Motor neuron (in vitro differentiated cells): ENCODE measurements at regions not wholly inside any gene's neighbourhood (a gene's known extent, or its start where the extent isn't known, plus 50 kb on each side); places are given as distances from the start of the nearest gene placed in this dataset.
"Not testable (repeated sequence)": the region's sequence is repeated elsewhere in the genome, so short reads cannot be mapped to it uniquely, and the experiment has no call there.

Experiments used
- ATAC-seq, 8 experiments: fragments of 200-7000 bp; cut with Tn5 transposase; replicated peaks in 6 of 8; 2 replicates each; pipeline ENCODE4 v1.8.0; 2021; ENCODE audit warnings: mild to moderate bottlenecking in 8 of 8, moderate library complexity in 8 of 8
- H3K27ac ChIP-seq, 2 donors: fragments of 250-450 bp; sonication (Bioruptor Pico); 2 replicates each; pipeline ENCODE4 v1.9.0; 2021; ENCODE audit warnings: antibody characterized with exemption in 2 of 2, mild to moderate bottlenecking in 2 of 2, moderate library complexity in 1 of 2
- H3K4me1 ChIP-seq, 2 donors: fragments of 250-450 bp; sonication (Bioruptor Pico); replicated peaks in 1 of 2; 2 replicates each; pipeline ENCODE4 v1.6.1; 2021; ENCODE audit warnings: antibody characterized with exemption in 2 of 2, mild to moderate bottlenecking in 2 of 2, moderate library complexity in 1 of 2
- H3K4me3 ChIP-seq, 5 donors: fragments of 250-450 bp; sonication (Bioruptor Pico); 2 replicates each; pipeline ENCODE4 v1.9.0; 2021; ENCODE audit warnings: antibody characterized with exemption in 5 of 5, mild to moderate bottlenecking in 5 of 5, moderate library complexity in 4 of 5
- WGBS, 10 experiments: fragments of 450-650 bp; shearing (Covaris generic); methylation state at CpG; one replicate each; pipeline ENCODE4 v1.0.0; 2022; 5-methylcytosine and 5-hydroxymethylcytosine counted together
- in situ Hi-C, 9 experiments: fragments of 400-800 bp; cut with MboI; loops; one replicate each; pipeline ENCODE4 v1.15.0; 2021; ENCODE audit warnings: low sequenced_read_pairs in 9 of 9, low pct_unique_long_range_greater_than_20kb in 2 of 9; ENCODE audit not compliant: unreplicated experiment in 9 of 9

GRCh38 chr10:23804125-23804524, 365.2 kb downstream of the OTUD1 start:
- 0 to 100% (median 73%) methylated on average over 1 to 2 of the region's 2 CpGs; no CpG with 5 or more reads in 2 of the 10 experiments for WGBS, 10 experiments
- in situ Hi-C loops: no loop called here
- Histone ChIP-seq H3K4me3 (no peak overlapping the region), H3K4me1 (no peaks in the 10 kb centered on the region), H3K27ac (no peak overlapping the region)
- ATAC-seq: no peak

DNA sequence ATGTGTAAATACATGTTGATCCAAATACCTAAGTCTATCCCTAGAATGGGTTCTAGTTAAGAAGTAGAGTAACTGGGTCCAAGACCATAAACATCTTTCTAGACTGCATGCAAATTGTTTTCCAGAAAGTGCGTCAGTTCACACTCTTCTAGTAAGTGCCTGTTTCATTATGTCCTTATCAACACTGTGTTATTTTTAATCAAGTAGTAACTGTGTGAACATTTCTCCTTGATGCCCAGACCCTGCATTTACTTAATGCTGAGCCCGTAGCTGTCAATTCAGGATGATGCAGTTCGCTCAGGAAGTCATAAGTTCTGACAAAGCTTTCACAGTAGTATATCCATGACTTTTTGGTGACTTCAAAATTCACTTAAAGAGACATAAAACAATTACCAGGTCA, 374.8 kb downstream of the OTUD1 start:
- Histone ChIP-seq H3K4me3 (no peak overlapping the region), H3K4me1 (peaks cover 4 to 8% of the 10 kb centered on the region in 2 donors), H3K27ac (no peak overlapping the region)
- in situ Hi-C loops: no loop called here
- 0 to 100% (median 58%) methylated on average over 1 to 3 of the region's 3 CpGs; no CpG with 5 or more reads in 2 of the 10 experiments for whole genome bisulfite sequencing, 10 experiments
- no peak for ATAC-seq

- in situ Hi-C loops: no loop called here
- H3K27ac ChIP-seq: no peak overlapping the region
- H3K4me1 ChIP-seq: peaks cover 5 to 8% of the 10 kb centered on the region in 2 donors
- ATAC-seq: no peak
- no peak overlapping the region for H3K4me3 ChIP-seq
- WGBS, 10 experiments: 0 to 62% (median 43%) methylated on average over 2 to 3 of the region's 3 CpGs; no CpG with 5 or more reads in 5 of the 10 experiments
Observed at GRCh38 chr10:23818484-23818883, 379.6 kb downstream of the OTUD1 start.

GRCh38 chr10:23820792-23821191, 381.9 kb downstream of the OTUD1 start:
- ATAC-seq: no peak
- H3K4me1 ChIP-seq: peaks cover 2 to 5% of the 10 kb centered on the region in 2 donors
- no peak overlapping the region for H3K4me3 ChIP-seq
- no peak overlapping the region for H3K27ac ChIP-seq
- in situ Hi-C loops: no loop called here
- 6 to 100% (median 56%) methylated on average over 1 to 3 of the region's 3 CpGs; no CpG with 5 or more reads in 2 of the 10 experiments for WGBS, 10 experiments

DNA sequence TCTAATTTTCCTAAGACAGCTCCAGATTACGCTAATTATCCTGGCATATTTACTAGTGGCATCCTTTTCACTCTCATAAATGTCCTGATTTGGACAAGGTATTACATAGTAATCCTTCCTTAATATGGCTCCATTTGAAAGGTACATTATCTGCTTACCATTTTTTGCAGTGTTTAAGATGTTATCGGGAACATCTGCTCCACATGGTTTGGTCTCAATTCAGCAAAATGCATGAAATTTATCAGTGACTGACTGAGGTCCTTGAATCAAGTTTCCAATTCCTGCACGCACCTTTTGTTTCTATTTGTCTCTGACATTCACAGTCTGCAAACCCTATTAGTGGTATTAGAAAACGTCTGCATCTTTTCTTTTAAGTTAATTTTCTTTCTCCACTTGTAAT, 384.1 kb upstream of the KIAA1217 start:
- ATAC-seq: no peak
- Histone ChIP-seq H3K4me1 (no peaks in the 10 kb centered on the region), H3K4me3 (no peak overlapping the region), H3K27ac (no peak overlapping the region)
- 14 to 86% (median 41%) methylated on average over 2 to 4 of the region's 4 CpGs for WGBS, 10 experiments
- in situ Hi-C loops: no loop called here

DNA sequence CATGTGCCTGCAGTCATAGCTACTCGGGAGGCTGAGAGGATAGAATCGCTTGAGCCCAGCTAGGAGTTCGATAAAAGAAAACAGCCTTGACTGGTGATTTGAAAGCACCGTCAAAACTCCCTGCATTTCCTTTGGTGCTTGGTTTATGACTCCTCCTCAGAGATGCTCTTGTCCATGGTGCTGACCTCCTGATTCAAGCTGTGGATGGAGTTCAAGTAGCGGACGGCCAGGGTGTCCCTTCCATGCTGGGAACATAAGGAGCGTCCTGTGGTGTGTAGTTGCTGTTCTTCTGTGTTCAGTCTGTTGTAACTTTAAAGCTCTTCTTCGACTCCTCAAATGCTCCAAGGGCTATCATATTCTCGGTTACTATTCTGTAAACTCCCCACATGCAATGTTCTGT, 382.5 kb upstream of the KIAA1217 start:
- ATAC-seq: peak in 4 of 8 experiments; percentile 29 to 72 (median 68)
- no peaks in the 10 kb centered on the region for H3K4me1 ChIP-seq
- H3K4me3 ChIP-seq: no peak overlapping the region
- H3K27ac ChIP-seq: no peak overlapping the region
- 0 to 83% (median 40%) methylated on average over 1 to 9 of the region's 9 CpGs; no CpG with 5 or more reads in 1 of the 10 experiments for WGBS, 10 experiments
- in situ Hi-C loops: no loop called here

- Histone ChIP-seq H3K4me3 (no peak overlapping the region), H3K27ac (no peak overlapping the region), H3K4me1 (no peaks in the 10 kb centered on the region)
- in situ Hi-C loops: no loop called here
- 10 to 100% (median 100%) methylated on average over 1 to 2 of the region's 2 CpGs; no CpG with 5 or more reads in 1 of the 10 experiments for WGBS, 10 experiments
- ATAC-seq: no peak
Observed at GRCh38 chr10:23829556-23829955, 379.4 kb upstream of the KIAA1217 start.

- Histone ChIP-seq H3K4me1 (no peaks in the 10 kb centered on the region), H3K27ac (no peak overlapping the region), H3K4me3 (no peak overlapping the region)
- no peak for ATAC-seq
- in situ Hi-C loops: no loop called here
Observed at GRCh38 chr10:23834091-23834490, 374.8 kb upstream of the KIAA1217 start.

GRCh38 chr10:23850631-23851030, 358.3 kb upstream of the KIAA1217 start:
- Histone ChIP-seq H3K4me3 (no peak overlapping the region), H3K27ac (no peak overlapping the region), H3K4me1 (no peaks in the 10 kb centered on the region)
- in situ Hi-C loops: no loop called here
- WGBS, 10 experiments: 29 to 33% methylated on average over 2 of the region's 2 CpGs; no CpG with 5 or more reads in 8 of the 10 experiments
- ATAC-seq: no peak

DNA sequence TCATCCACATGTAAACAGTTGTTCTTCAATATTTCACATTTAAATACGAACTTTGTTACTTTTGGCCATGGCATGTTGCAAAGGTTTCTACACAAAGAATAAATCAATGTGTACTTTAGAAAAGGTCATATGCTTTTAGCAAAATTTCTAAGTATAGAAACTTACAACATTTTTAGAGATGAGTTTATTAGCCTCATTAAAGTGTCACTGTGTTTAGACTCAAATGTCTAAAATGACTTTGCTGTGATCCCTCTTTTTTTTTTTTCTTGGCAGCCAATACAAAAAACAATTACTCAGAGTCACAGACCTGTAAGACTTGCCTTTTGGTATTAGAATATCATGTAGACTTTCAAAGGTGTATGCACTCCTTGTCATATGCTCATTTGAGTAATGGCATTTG, 349.3 kb upstream of the KIAA1217 start:
- in situ Hi-C loops: no loop called here
- ATAC-seq: no peak
- 0 to 100% (median 60%) methylated on average over 1 of the region's 1 CpG; no CpG with 5 or more reads in 3 of the 10 experiments for WGBS, 10 experiments
- no peak overlapping the region for H3K4me3 ChIP-seq
- no peaks in the 10 kb centered on the region for H3K4me1 ChIP-seq
- H3K27ac ChIP-seq: no peak overlapping the region

DNA sequence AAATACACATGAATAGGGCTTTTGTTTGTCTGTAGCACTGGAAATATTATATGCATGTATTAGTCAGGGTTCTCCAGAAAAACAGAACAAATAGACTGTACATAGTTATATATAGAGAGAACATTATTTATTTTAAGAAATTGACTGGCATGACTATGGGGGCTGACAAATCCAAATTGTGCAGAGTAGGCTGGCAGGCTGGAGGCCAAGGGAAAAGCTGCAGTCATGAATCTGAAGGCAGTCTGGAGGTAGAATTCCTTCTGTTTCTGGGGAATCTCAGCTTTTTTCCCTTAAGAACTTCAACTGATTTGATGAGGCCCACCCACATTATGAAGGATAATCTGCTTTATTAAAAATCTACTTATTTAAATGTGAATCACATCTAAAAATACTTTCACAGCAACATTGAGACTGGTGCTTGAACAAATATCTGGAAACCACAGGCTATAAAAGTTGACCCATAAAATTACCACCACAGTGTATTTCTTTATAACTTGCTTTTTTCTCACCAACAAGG, 344.2 kb upstream of the KIAA1217 start:
- H3K4me1 ChIP-seq: peaks cover 3 to 5% of the 10 kb centered on the region in 2 donors
- H3K4me3 ChIP-seq: no peak overlapping the region
- in situ Hi-C loops: no loop called here
- ATAC-seq: no peak
- no peak overlapping the region for H3K27ac ChIP-seq

- H3K27ac ChIP-seq, in situ Hi-C loops, ATAC-seq, H3K4me3 ChIP-seq: not testable (repeated sequence)
- peaks cover 3 to 11% of the 10 kb centered on the region in 2 donors for H3K4me1 ChIP-seq
- no CpG with 5 or more reads among the region's 5 CpGs for WGBS, 10 experiments
Observed at GRCh38 chr10:23866985-23867384, 342.0 kb upstream of the KIAA1217 start.

GRCh38 chr10:23868121-23868520, 340.8 kb upstream of the KIAA1217 start:
- no peak overlapping the region for H3K4me3 ChIP-seq
- no peak for ATAC-seq
- WGBS, 10 experiments: 25 to 100% (median 94%) methylated on average over 2 of the region's 2 CpGs; no CpG with 5 or more reads in 5 of the 10 experiments
- no peak overlapping the region for H3K27ac ChIP-seq
- in situ Hi-C loops: no loop called here
- peaks cover 3 to 11% of the 10 kb centered on the region in 2 donors for H3K4me1 ChIP-seq

DNA sequence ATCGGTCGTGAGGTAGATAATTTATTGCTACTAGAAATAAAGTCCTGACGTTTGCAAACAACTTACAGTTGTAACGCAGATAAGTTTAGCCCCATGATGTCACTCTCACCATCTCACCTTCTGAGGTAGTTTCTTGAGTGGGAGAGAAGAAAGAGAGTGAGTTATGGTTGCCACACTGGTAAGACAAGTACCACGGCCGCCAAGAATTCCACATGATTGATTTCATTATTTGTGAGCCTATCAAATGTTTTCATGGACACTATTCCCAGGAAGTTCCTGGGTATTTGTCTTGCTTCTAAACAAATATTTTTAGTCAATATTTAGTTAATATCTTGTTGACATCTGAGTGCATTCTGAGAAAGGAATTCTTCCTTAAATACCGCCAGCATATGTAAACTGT, 339.4 kb upstream of the KIAA1217 start:
- Histone ChIP-seq H3K4me1 (peaks cover 3 to 11% of the 10 kb centered on the region in 2 donors), H3K27ac (no peak overlapping the region), H3K4me3 (no peak overlapping the region)
- in situ Hi-C loops: no loop called here
- WGBS, 10 experiments: 0 to 94% (median 69%) methylated on average over 1 to 7 of the region's 7 CpGs; no CpG with 5 or more reads in 1 of the 10 experiments
- peak in 1 of 8 experiments; percentile 29 for ATAC-seq
